GM21528 (cell line): ENCODE measurements at regions not wholly inside any gene's neighbourhood (a gene's known extent, or its start where the extent isn't known, plus 50 kb on each side); places are given as distances from the start of the nearest gene placed in this dataset.
"Not testable (repeated sequence)": the region's sequence is repeated elsewhere in the genome, so short reads cannot be mapped to it uniquely, and the experiment has no call there.

Experiments used
- ATAC-seq: cut with Tn5 transposase; IDR thresholded peaks from one replicate; pipeline ENCODE4 v1.9.1; 2021; ENCODE audit warnings: mild to moderate bottlenecking, moderate library complexity; ENCODE audit not compliant: unreplicated experiment, low FRiP score

GRCh38 chr15:20022349-20022748, 519.3 kb downstream of the GOLGA6L6 start:
- ATAC-seq: not testable (repeated sequence)

- ATAC-seq: not testable (repeated sequence)
These were observed 520.2 kb downstream of the GOLGA6L6 start for GRCh38 chr15:20021351-20021750.

GRCh38 chr15:20020588-20020987, 521.0 kb downstream of the GOLGA6L6 start:
- not testable (repeated sequence) for ATAC-seq

- ATAC-seq: not testable (repeated sequence)
These were observed 521.8 kb downstream of the GOLGA6L6 start for GRCh38 chr15:20019758-20020157.

- ATAC-seq: not testable (repeated sequence)
These were observed 524.0 kb downstream of the GOLGA6L6 start for GRCh38 chr15:20017581-20017980.

- not testable (repeated sequence) for ATAC-seq
These were observed 524.7 kb downstream of the GOLGA6L6 start for GRCh38 chr15:20016941-20017340.

GRCh38 chr15:20012837-20013236, 528.8 kb downstream of the GOLGA6L6 start:
- not testable (repeated sequence) for ATAC-seq

- not testable (repeated sequence) for ATAC-seq
These were observed 530.8 kb downstream of the GOLGA6L6 start for GRCh38 chr15:20010759-20011158.

- not testable (repeated sequence) for ATAC-seq
These were observed 532.0 kb downstream of the GOLGA6L6 start for GRCh38 chr15:20009619-20010018.

GRCh38 chr15:20007338-20007737, 534.3 kb downstream of the GOLGA6L6 start:
- ATAC-seq: not testable (repeated sequence)

GRCh38 chr15:20003471-20003870, 538.1 kb downstream of the GOLGA6L6 start:
- ATAC-seq: not testable (repeated sequence)

GRCh38 chr15:20002560-20002959, 539.0 kb downstream of the GOLGA6L6 start:
- not testable (repeated sequence) for ATAC-seq

GRCh38 chr15:19996574-19997194, 544.9 kb downstream of the GOLGA6L6 start:
- ATAC-seq: not testable (repeated sequence)

GRCh38 chr15:19995296-19995695, 546.3 kb downstream of the GOLGA6L6 start:
- ATAC-seq: not testable (repeated sequence)

GRCh38 chr15:19992428-19992827, 549.2 kb downstream of the GOLGA6L6 start:
- no peak for ATAC-seq

- no peak for ATAC-seq
These were observed 553.4 kb downstream of the GOLGA6L6 start for GRCh38 chr15:19988094-19988660.

GRCh38 chr15:19987389-19988048, 554.1 kb downstream of the GOLGA6L6 start:
- no peak for ATAC-seq

GRCh38 chr15:19984101-19984500, 557.5 kb downstream of the GOLGA6L6 start:
- ATAC-seq: no peak

- no peak for ATAC-seq
These were observed 566.6 kb downstream of the GOLGA6L6 start for GRCh38 chr15:19974998-19975397.

GRCh38 chr15:19973718-19974117, 567.9 kb downstream of the GOLGA6L6 start:
- no peak for ATAC-seq

GRCh38 chr15:19972582-19972981, 569.0 kb downstream of the GOLGA6L6 start:
- ATAC-seq: not testable (repeated sequence)

- not testable (repeated sequence) for ATAC-seq
These were observed 576.0 kb downstream of the GOLGA6L6 start for GRCh38 chr15:19965574-19965973.
